ENCODE measurements at regions not wholly inside any gene's neighbourhood (a gene's known extent, or its start where the extent isn't known, plus 50 kb on each side); places are given as distances from the start of the nearest gene placed in this dataset.

- Histone ChIP-seq H3K9me3 (ENCODE audit: low read length) (no peaks in the 10 kb centered on the region), H3K4me3 (ENCODE audit: low read length) (no peak overlapping the region), H3K27ac (ENCODE audit: low read length) (no peak overlapping the region), H3K9me2 (ENCODE audit: insufficient read depth, low read length) (no peaks in the 10 kb centered on the region), H3F3A (ENCODE audit: insufficient read depth, low read length, poor library complexity, severe bottlenecking) (no peaks in the 10 kb centered on the region), H3K4me2 (ENCODE audit: low read length) (no peak overlapping the region), H2AFZ (ENCODE audit: low read depth, low read length) (no peak overlapping the region), H3K27me3 (ENCODE audit: insufficient read depth, low read depth, low read length) (no peaks in the 10 kb centered on the region), H4K20me1 (ENCODE audit: insufficient read depth) (no peaks in the 10 kb centered on the region), H3K9ac (ENCODE audit: low read length) (no peak overlapping the region), H3K36me3 (ENCODE audit: insufficient read depth, low read length) (no peaks in the 10 kb centered on the region), H3K79me2 (replicated peaks; ENCODE audit: insufficient read depth, low read length) (no peaks in the 10 kb centered on the region)
- no peak for TF ChIP-seq SMC3 (conservative IDR thresholded peaks at IDR 0.05; ENCODE audit: poor library complexity)
- TF ChIP-seq RAD21 (conservative IDR thresholded peaks at IDR 0.05) = no peak
- no peak for TF ChIP-seq CTCF (IDR thresholded peaks at IDR 0.05; ENCODE audit: poor library complexity, severe bottlenecking)
- no peak for TF ChIP-seq EP300 (conservative IDR thresholded peaks at IDR 0.05; ENCODE audit: poor library complexity, severe bottlenecking)
- TF ChIP-seq MXI1 (conservative IDR thresholded peaks at IDR 0.05; ENCODE audit: poor library complexity, severe bottlenecking) = no peak
- no peak for TF ChIP-seq TAF1 (IDR thresholded peaks at IDR 0.05; ENCODE audit: low read depth)
- TF ChIP-seq REST (IDR thresholded peaks at IDR 0.05; ENCODE audit: borderline replicate concordance) = no peak
- no peak for TF ChIP-seq EZH2 (IDR thresholded peaks at IDR 0.05; ENCODE audit: borderline replicate concordance, insufficient read depth, low read length, poor library complexity, severe bottlenecking)
- no peak for TF ChIP-seq POLR2AphosphoS5 (IDR thresholded peaks at IDR 0.05)
Measured at GRCh38 chr12:123076604-123077297, 74.1 kb downstream of the PITPNM2 start.

- Histone ChIP-seq H3K9me3 (ENCODE audit: low read length) (no peaks in the 10 kb centered on the region), H3K79me2 (replicated peaks; ENCODE audit: insufficient read depth, low read length) (no peaks in the 10 kb centered on the region), H3K4me2 (ENCODE audit: low read length) (no peak overlapping the region), H3K9ac (ENCODE audit: low read length) (no peak overlapping the region), H4K20me1 (ENCODE audit: insufficient read depth) (no peaks in the 10 kb centered on the region), H3K4me3 (ENCODE audit: low read length) (no peak overlapping the region), H3K9me2 (ENCODE audit: insufficient read depth, low read length) (no peaks in the 10 kb centered on the region), H2AFZ (ENCODE audit: low read depth, low read length) (no peak overlapping the region), H3K36me3 (ENCODE audit: insufficient read depth, low read length) (no peaks in the 10 kb centered on the region), H3K27ac (ENCODE audit: low read length) (no peak overlapping the region), H3K27me3 (ENCODE audit: insufficient read depth, low read depth, low read length) (no peaks in the 10 kb centered on the region), H3F3A (ENCODE audit: insufficient read depth, low read length, poor library complexity, severe bottlenecking) (no peaks in the 10 kb centered on the region)
- no peak for TF ChIP-seq REST (IDR thresholded peaks at IDR 0.05; ENCODE audit: borderline replicate concordance)
- TF ChIP-seq SMC3 (conservative IDR thresholded peaks at IDR 0.05; ENCODE audit: poor library complexity) = peak; percentile 40
- no peak for TF ChIP-seq EP300 (conservative IDR thresholded peaks at IDR 0.05; ENCODE audit: poor library complexity, severe bottlenecking)
- TF ChIP-seq POLR2AphosphoS5 (IDR thresholded peaks at IDR 0.05) = no peak
- TF ChIP-seq RAD21 (conservative IDR thresholded peaks at IDR 0.05) = peak; percentile 42
- TF ChIP-seq EZH2 (IDR thresholded peaks at IDR 0.05; ENCODE audit: borderline replicate concordance, insufficient read depth, low read length, poor library complexity, severe bottlenecking) = no peak
- TF ChIP-seq CTCF (IDR thresholded peaks at IDR 0.05; ENCODE audit: poor library complexity, severe bottlenecking) = peak; percentile 49
Measured at GRCh38 chr12:123075646-123076171, 75.2 kb downstream of the PITPNM2 start.
